ENCODE measurements at regions not wholly inside any gene's neighbourhood (a gene's known extent, or its start where the extent isn't known, plus 50 kb on each side); places are given as distances from the start of the nearest gene placed in this dataset.

GRCh38 chr9:108088916-108089315, 599.3 kb upstream of the KLF4 start:
- TF ChIP-seq EZH2 (IDR thresholded peaks at IDR 0.05; ENCODE audit: low read length, unreplicated experiment) (no peak), EZH2phosphoT487 (IDR thresholded peaks at IDR 0.05; ENCODE audit: borderline replicate concordance, low read length) (no peak)
- TF ChIP-seq, protein P1, sequence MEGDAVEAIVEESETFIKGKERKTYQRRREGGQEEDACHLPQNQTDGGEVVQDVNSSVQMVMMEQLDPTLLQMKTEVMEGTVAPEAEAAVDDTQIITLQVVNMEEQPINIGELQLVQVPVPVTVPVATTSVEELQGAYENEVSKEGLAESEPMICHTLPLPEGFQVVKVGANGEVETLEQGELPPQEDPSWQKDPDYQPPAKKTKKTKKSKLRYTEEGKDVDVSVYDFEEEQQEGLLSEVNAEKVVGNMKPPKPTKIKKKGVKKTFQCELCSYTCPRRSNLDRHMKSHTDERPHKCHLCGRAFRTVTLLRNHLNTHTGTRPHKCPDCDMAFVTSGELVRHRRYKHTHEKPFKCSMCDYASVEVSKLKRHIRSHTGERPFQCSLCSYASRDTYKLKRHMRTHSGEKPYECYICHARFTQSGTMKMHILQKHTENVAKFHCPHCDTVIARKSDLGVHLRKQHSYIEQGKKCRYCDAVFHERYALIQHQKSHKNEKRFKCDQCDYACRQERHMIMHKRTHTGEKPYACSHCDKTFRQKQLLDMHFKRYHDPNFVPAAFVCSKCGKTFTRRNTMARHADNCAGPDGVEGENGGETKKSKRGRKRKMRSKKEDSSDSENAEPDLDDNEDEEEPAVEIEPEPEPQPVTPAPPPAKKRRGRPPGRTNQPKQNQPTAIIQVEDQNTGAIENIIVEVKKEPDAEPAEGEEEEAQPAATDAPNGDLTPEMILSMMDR (conservative IDR thresholded peaks at IDR 0.05; ENCODE audit: low read depth, low read length) = no peak
- DNase-seq = no peak
- intact Hi-C loops (cut with micrococcal nuclease) = no loop called here
- Histone ChIP-seq H3K4me3 (ENCODE audit: low read length) (no peak overlapping the region), H3K9me2 (replicated peaks; ENCODE audit: low read length) (no peaks in the 10 kb centered on the region), H3K27me3 (ENCODE audit: low read length) (no peaks in the 10 kb centered on the region), H3F3A (ENCODE audit: low read length, unreplicated experiment) (no peaks in the 10 kb centered on the region), H3K27ac (ENCODE audit: low read length) (no peak overlapping the region), H3K4me2 (ENCODE audit: low read length) (no peak overlapping the region), H3K36me3 (ENCODE audit: low read depth, low read length) (no peaks in the 10 kb centered on the region), H3K79me2 (ENCODE audit: low read length) (no peaks in the 10 kb centered on the region), H2AFZ (ENCODE audit: low read length) (no peak overlapping the region), H3K9ac (ENCODE audit: low read length) (no peak overlapping the region), H4K20me1 (ENCODE audit: low read length) (no peaks in the 10 kb centered on the region), H3K4me1 (ENCODE audit: insufficient read depth, low read length) (peaks cover 11% of the 10 kb centered on the region), H3K9me3 (ENCODE audit: low read length) (no peaks in the 10 kb centered on the region)
- ATAC-seq = no peak
- CTCF ChIA-PET = no interaction called here
- POLR2A ChIA-PET (ENCODE audit: unreplicated experiment) = no interaction called here
- no TSS peak for BruUV-seq (replicated peaks)

- no peaks in the 10 kb centered on the region for H3K27me3 ChIP-seq (ENCODE audit: low read length)
- H3K4me2 ChIP-seq (ENCODE audit: low read length) = no peak overlapping the region
- BruUV-seq (replicated peaks) = no TSS peak
- no peaks in the 10 kb centered on the region for H3K36me3 ChIP-seq (ENCODE audit: low read depth, low read length)
- intact Hi-C loops (cut with micrococcal nuclease) = no loop called here
- ChIA-PET POLR2A (ENCODE audit: unreplicated experiment) (no interaction called here), CTCF (no interaction called here)
- H3K79me2 ChIP-seq (ENCODE audit: low read length) = no peaks in the 10 kb centered on the region
- no peak overlapping the region for H3K9ac ChIP-seq (ENCODE audit: low read length)
- no peaks in the 10 kb centered on the region for H3K9me2 ChIP-seq (replicated peaks; ENCODE audit: low read length)
- H3K9me3 ChIP-seq (ENCODE audit: low read length) = no peaks in the 10 kb centered on the region
- TF ChIP-seq, protein P1 (conservative IDR thresholded peaks at IDR 0.05; ENCODE audit: low read depth, low read length) = no peak
- TF ChIP-seq EZH2 (IDR thresholded peaks at IDR 0.05; ENCODE audit: low read length, unreplicated experiment) (no peak), EZH2phosphoT487 (IDR thresholded peaks at IDR 0.05; ENCODE audit: borderline replicate concordance, low read length) (no peak)
- peak; percentile 17 for DNase-seq
- H3K27ac ChIP-seq (ENCODE audit: low read length) = no peak overlapping the region
- H3K4me1 ChIP-seq (ENCODE audit: insufficient read depth, low read length) = no peaks in the 10 kb centered on the region
- no peak overlapping the region for H2AFZ ChIP-seq (ENCODE audit: low read length)
- H3K4me3 ChIP-seq (ENCODE audit: low read length) = no peak overlapping the region
- no peaks in the 10 kb centered on the region for H4K20me1 ChIP-seq (ENCODE audit: low read length)
- no peaks in the 10 kb centered on the region for H3F3A ChIP-seq (ENCODE audit: low read length, unreplicated experiment)
- no peak for ATAC-seq
These were observed 598.2 kb upstream of the KLF4 start for GRCh38 chr9:108087781-108088180.

- BruUV-seq (replicated peaks) = no TSS peak
- DNase-seq = no peak
These were observed 597.1 kb upstream of the KLF4 start for GRCh38 chr9:108086624-108087023.

More at GRCh38 chr9:108086624-108087023, 597.1 kb upstream of the KLF4 start:
- H3F3A ChIP-seq (ENCODE audit: low read length, unreplicated experiment) = no peaks in the 10 kb centered on the region
- ATAC-seq = no peak
- no peaks in the 10 kb centered on the region for H4K20me1 ChIP-seq (ENCODE audit: low read length)
- H3K4me1 ChIP-seq (ENCODE audit: insufficient read depth, low read length) = no peaks in the 10 kb centered on the region
- H3K4me2 ChIP-seq (ENCODE audit: low read length) = no peak overlapping the region
- no peak overlapping the region for H2AFZ ChIP-seq (ENCODE audit: low read length)
- TF ChIP-seq EZH2phosphoT487 (IDR thresholded peaks at IDR 0.05; ENCODE audit: borderline replicate concordance, low read length) = no peak
- no peaks in the 10 kb centered on the region for H3K27me3 ChIP-seq (ENCODE audit: low read length)
- intact Hi-C loops (cut with micrococcal nuclease) = no loop called here
- no peaks in the 10 kb centered on the region for H3K9me3 ChIP-seq (ENCODE audit: low read length)
- no peak overlapping the region for H3K9ac ChIP-seq (ENCODE audit: low read length)
- no peak overlapping the region for H3K4me3 ChIP-seq (ENCODE audit: low read length)
- ChIA-PET POLR2A (ENCODE audit: unreplicated experiment) (no interaction called here), CTCF (no interaction called here)
- H3K79me2 ChIP-seq (ENCODE audit: low read length) = no peaks in the 10 kb centered on the region
- no peak overlapping the region for H3K27ac ChIP-seq (ENCODE audit: low read length)
- H3K36me3 ChIP-seq (ENCODE audit: low read depth, low read length) = no peaks in the 10 kb centered on the region
- no peaks in the 10 kb centered on the region for H3K9me2 ChIP-seq (replicated peaks; ENCODE audit: low read length)
